ENCODE measurements at regions not wholly inside any gene's neighbourhood (a gene's known extent, or its start where the extent isn't known, plus 50 kb on each side); places are given as distances from the start of the nearest gene placed in this dataset.

DNA sequence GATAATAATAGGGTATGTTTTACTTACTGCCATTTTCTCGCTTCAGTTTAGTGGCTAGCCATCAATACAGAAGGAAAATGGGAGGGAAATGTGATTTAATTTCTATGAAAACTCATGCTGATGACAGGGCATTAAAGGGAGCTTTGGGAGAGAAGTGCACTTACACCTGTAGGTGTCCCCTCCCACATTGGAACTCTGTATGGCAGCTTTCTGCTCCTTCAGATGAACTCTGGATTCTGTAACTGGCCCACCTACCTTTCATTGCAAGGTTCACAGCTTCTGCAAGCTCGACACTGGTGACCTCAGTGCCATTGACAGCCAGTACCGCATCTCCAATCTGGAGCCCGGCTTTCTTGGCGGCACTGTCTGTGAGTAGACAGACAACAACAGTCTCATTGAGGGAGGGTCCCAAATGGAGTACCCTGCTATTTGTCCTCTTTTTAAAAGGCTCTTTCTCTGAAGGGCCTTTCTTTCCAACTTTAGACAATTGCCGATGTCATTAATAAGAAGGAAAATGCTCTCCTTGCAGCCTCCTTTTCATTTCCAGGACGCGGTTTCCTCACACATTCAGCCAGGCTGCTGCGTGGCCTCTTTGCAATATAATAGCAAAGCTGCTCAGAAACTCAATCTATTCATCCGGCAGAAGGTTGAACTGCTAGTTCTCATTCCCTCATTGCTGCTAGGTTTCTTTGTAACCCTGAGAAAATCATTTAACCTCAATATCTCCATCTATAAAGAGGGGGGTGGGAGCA is 63.6 kb downstream of the NUDT12 start:
- no peaks in the 10 kb centered on the region for H3K36me3 Mint-ChIP-seq (ENCODE audit: low read depth, unreplicated experiment)
- H3K27ac Mint-ChIP-seq (ENCODE audit: unreplicated experiment), result no peak overlapping the region
- DNase-seq (ENCODE audit: low spot score), result no peak
- peaks cover 3% of the 10 kb centered on the region for H3K27me3 Mint-ChIP-seq (ENCODE audit: unreplicated experiment)
- H3K4me3 Mint-ChIP-seq (ENCODE audit: unreplicated experiment), result no peak overlapping the region
- H3K9me3 Mint-ChIP-seq (ENCODE audit: unreplicated experiment), result no peaks in the 10 kb centered on the region
- TF ChIP-seq, protein P1, sequence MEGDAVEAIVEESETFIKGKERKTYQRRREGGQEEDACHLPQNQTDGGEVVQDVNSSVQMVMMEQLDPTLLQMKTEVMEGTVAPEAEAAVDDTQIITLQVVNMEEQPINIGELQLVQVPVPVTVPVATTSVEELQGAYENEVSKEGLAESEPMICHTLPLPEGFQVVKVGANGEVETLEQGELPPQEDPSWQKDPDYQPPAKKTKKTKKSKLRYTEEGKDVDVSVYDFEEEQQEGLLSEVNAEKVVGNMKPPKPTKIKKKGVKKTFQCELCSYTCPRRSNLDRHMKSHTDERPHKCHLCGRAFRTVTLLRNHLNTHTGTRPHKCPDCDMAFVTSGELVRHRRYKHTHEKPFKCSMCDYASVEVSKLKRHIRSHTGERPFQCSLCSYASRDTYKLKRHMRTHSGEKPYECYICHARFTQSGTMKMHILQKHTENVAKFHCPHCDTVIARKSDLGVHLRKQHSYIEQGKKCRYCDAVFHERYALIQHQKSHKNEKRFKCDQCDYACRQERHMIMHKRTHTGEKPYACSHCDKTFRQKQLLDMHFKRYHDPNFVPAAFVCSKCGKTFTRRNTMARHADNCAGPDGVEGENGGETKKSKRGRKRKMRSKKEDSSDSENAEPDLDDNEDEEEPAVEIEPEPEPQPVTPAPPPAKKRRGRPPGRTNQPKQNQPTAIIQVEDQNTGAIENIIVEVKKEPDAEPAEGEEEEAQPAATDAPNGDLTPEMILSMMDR (IDR thresholded peaks at IDR 0.05; ENCODE audit: unreplicated experiment), result no peak
- peaks cover 13% of the 10 kb centered on the region for H3K4me1 Mint-ChIP-seq (ENCODE audit: unreplicated experiment)

DNA sequence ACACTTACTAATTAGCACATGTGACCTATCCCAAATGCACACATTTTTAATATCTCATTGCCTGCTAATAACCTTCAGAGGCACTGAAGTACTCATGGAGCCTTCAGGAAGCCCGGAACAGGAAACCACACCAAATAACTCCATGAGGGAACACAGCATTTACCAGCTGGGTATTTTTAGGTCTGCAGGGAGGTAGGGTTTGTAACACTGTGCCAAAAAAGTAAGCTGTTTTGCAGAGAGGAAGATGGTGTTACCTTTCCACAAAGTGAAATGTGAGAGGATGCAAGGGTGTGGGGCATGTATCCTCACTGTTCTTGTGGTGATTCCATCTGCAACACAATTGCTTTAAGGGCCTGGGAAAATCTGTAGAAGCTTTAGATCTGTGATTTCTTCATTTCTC is 64.4 kb downstream of the NUDT12 start:
- H3K27me3 Mint-ChIP-seq (ENCODE audit: unreplicated experiment), result peaks cover 3% of the 10 kb centered on the region
- no peak for DNase-seq (ENCODE audit: low spot score)
- TF ChIP-seq, protein P1 (IDR thresholded peaks at IDR 0.05; ENCODE audit: unreplicated experiment), result no peak
- no peak overlapping the region for H3K27ac Mint-ChIP-seq (ENCODE audit: unreplicated experiment)
- H3K4me3 Mint-ChIP-seq (ENCODE audit: unreplicated experiment), result no peak overlapping the region
- no peaks in the 10 kb centered on the region for H3K36me3 Mint-ChIP-seq (ENCODE audit: low read depth, unreplicated experiment)
- H3K4me1 Mint-ChIP-seq (ENCODE audit: unreplicated experiment), result peaks cover 13% of the 10 kb centered on the region
- no peaks in the 10 kb centered on the region for H3K9me3 Mint-ChIP-seq (ENCODE audit: unreplicated experiment)

DNA sequence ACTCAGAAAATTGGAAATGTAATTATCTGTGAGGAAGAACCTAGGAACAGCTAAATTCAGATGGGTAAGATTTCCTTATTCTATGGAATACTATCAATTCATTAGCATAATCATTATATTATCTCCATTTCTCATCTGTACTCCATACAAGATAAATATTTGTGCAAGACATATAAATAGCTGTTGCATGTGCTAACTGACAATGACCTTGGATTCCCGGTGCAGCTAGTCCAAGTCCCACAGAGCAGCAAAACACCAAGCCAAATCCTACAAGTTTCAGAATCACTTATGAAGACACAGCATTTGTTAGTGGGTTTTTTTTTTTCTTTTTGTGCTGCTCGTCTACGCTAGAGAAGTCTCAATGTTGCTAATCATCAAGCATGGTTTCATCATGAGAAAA is 64.8 kb downstream of the NUDT12 start:
- TF ChIP-seq, protein P1 (IDR thresholded peaks at IDR 0.05; ENCODE audit: unreplicated experiment), result no peak
- no peaks in the 10 kb centered on the region for H3K9me3 Mint-ChIP-seq (ENCODE audit: unreplicated experiment)
- no peaks in the 10 kb centered on the region for H3K36me3 Mint-ChIP-seq (ENCODE audit: low read depth, unreplicated experiment)
- no peak overlapping the region for H3K27ac Mint-ChIP-seq (ENCODE audit: unreplicated experiment)
- peaks cover 3% of the 10 kb centered on the region for H3K27me3 Mint-ChIP-seq (ENCODE audit: unreplicated experiment)
- H3K4me3 Mint-ChIP-seq (ENCODE audit: unreplicated experiment), result no peak overlapping the region
- peaks cover 13% of the 10 kb centered on the region for H3K4me1 Mint-ChIP-seq (ENCODE audit: unreplicated experiment)
- DNase-seq (ENCODE audit: low spot score), result no peak

DNA sequence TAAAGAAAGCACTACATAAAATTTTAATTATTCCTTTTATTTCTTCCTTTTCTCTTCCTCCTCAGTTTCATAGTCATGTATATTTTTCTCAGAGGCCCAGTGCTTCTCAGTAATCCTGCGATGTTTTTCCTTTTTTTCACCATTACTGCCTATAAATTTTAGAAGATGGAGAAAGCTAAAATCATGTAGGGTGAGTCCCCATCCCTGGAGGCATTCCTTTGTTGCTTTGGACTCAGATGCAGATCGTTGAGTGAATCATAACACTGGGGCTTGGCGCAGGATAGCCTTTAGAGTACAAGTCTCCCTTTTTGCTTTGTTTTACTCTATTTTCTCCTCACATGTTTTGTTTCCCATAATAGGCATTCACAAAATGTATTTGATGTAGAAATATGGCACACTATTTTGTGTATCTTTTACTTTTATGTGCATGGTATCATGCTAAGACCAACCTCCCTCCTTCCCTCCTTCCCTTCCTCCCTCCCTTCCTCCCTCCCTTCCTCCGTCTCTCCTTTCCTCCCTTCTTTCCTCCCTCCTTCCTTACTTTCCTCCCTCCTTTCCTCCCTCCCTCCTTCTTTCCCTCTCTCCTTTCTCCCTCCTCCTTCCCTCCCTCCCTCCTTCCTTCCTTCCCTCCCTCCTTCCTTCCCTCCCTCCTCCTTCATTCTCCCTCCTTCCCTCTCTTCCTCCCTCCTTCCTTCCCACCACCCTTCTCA is 72.4 kb downstream of the NUDT12 start:
- no peak overlapping the region for H3K27ac Mint-ChIP-seq (ENCODE audit: unreplicated experiment)
- no peak for DNase-seq (ENCODE audit: low spot score)
- no peaks in the 10 kb centered on the region for H3K4me1 Mint-ChIP-seq (ENCODE audit: unreplicated experiment)
- H3K9me3 Mint-ChIP-seq (ENCODE audit: unreplicated experiment), result no peaks in the 10 kb centered on the region
- TF ChIP-seq, protein P1 (IDR thresholded peaks at IDR 0.05; ENCODE audit: unreplicated experiment), result no peak
- H3K27me3 Mint-ChIP-seq (ENCODE audit: unreplicated experiment), result no peaks in the 10 kb centered on the region
- no peak overlapping the region for H3K4me3 Mint-ChIP-seq (ENCODE audit: unreplicated experiment)
- no peaks in the 10 kb centered on the region for H3K36me3 Mint-ChIP-seq (ENCODE audit: low read depth, unreplicated experiment)

DNA sequence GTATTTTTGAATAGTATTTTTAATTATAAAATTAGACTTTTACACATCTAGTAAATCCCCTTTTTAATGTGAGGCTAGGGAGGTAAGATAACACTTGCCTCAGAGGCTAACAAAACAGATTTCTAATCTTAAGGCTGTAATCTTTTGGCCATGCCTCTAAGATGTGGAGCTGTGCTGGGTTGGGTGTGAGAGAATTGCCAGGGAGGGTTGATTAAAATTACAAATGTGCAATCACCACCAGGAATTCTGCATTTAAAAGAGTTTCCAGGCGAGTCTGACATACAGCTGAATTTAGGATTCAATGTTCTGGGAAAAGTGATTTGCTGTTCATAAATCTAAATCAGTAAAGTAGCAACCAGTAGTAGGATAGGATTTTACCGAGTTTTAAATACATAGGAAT is 73.3 kb downstream of the NUDT12 start:
- no peak overlapping the region for H3K4me3 Mint-ChIP-seq (ENCODE audit: unreplicated experiment)
- TF ChIP-seq, protein P1 (IDR thresholded peaks at IDR 0.05; ENCODE audit: unreplicated experiment), result no peak
- H3K4me1 Mint-ChIP-seq (ENCODE audit: unreplicated experiment), result no peaks in the 10 kb centered on the region
- no peak for DNase-seq (ENCODE audit: low spot score)
- no peaks in the 10 kb centered on the region for H3K9me3 Mint-ChIP-seq (ENCODE audit: unreplicated experiment)
- no peaks in the 10 kb centered on the region for H3K27me3 Mint-ChIP-seq (ENCODE audit: unreplicated experiment)
- no peaks in the 10 kb centered on the region for H3K36me3 Mint-ChIP-seq (ENCODE audit: low read depth, unreplicated experiment)
- no peak overlapping the region for H3K27ac Mint-ChIP-seq (ENCODE audit: unreplicated experiment)
